ENCODE measurements at regions not wholly inside any gene's neighbourhood (a gene's known extent, or its start where the extent isn't known, plus 50 kb on each side); places are given as distances from the start of the nearest gene placed in this dataset.
A peak's percentile ranks its signal among the peaks of the same experiment; 100 is the strongest.
"Not testable (repeated sequence)": the region's sequence is repeated elsewhere in the genome, so short reads cannot be mapped to it uniquely, and the experiment has no call there.

DNA sequence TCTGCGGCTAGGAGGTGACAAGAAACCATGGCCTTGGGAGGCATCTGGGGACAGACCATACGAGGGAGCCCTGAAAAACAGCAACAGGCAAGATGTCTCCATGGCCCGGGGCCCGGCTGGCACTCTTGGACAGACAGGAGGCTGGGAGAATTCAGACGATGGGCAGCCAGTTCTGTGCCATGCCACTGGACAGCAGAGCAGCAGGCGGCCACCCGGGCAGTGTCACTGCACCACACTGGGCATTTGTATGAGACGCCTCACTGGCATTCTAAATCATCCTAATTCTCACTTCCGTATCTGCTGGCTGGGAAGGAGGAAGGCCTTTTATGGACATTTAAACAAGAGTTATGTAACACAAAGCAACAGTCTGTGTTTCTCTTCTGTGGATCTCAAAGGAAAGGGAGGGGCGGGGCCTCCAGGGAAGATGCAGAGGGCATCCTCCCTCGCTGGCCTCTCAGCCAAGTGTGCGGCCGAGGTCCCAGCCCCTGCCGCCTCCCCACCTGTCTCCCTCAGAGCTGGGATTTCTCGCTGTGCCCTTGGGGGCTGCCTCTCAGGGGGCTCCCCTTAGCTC, 350.3 kb downstream of the SHANK2 start:
- no peak for DNase-seq (ENCODE audit: low read depth)
- TF ChIP-seq CTCF (IDR thresholded peaks at IDR 0.05; ENCODE audit: insufficient read depth, low read depth, low read length, missing control alignments): no peak
- no peak overlapping the region for H3K4me3 ChIP-seq (ENCODE audit: low read length)

DNA sequence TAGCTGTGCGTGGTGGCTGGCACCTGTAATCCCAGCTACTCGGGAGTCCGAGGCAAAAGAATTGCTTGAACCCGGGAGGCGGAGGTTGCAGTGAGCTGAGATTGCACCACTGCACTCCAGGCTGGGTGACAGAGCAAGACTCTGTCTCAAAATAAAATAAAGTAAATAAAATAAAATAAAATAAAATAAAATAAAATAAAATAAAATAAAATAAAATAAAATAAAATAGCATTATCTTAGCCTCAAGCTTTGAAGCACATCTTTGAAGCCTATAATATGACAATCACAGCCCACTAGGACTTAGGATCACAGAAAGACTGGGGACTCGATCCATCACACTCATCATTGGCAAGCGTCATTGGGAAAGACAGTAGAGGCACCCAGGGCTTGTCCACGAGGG, 349.1 kb downstream of the SHANK2 start:
- not testable (repeated sequence) for DNase-seq (ENCODE audit: low read depth); H3K4me3 ChIP-seq (ENCODE audit: low read length)

GRCh38 chr11:70906101-70906500, 346.3 kb downstream of the SHANK2 start:
- no peak for TF ChIP-seq CTCF (IDR thresholded peaks at IDR 0.05; ENCODE audit: insufficient read depth, low read depth, low read length, missing control alignments)
- no peak overlapping the region for H3K4me3 ChIP-seq (ENCODE audit: low read length)
- DNase-seq (ENCODE audit: low read depth): no peak

DNA sequence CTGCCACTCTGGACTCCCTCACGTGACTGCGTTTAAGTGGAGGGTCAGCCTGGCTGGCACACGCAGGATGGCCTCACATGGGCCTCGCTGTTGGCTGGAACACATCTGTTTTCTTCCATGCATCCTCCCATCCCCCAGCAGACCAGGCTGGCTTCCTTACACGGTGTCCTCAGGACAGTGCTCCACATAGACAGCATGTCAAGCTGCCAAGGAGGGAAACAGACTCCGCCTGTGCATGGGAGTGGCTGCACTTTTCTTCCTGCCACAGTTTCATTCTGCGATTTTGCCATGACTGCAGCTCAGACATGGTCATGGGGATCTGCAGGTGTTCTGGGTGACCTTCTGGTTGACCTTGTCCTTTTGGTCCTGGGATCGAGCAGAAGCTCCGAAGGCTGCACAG, 344.2 kb downstream of the SHANK2 start:
- TF ChIP-seq CTCF (IDR thresholded peaks at IDR 0.05; ENCODE audit: insufficient read depth, low read depth, low read length, missing control alignments): no peak
- H3K4me3 ChIP-seq (ENCODE audit: low read length): no peak overlapping the region
- no peak for DNase-seq (ENCODE audit: low read depth)

DNA sequence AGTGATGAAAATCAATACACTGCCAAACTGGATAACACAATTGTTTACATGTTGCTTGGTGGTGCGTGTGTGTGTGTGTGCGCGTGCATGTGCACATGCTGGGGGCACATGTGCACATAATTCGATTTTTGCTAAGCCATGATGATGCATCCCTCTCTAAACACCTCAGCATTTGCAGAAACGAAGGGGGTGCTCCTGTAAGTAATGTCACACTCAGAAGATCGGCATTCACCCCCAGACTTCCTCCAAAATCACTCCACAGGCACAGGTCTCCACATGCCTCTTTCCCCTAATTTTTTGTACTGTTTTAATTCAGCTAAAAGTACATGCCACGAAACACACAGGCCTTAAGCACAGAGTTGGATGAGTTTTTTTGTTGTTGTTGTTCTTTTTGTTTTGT, 341.5 kb downstream of the SHANK2 start:
- no peak for TF ChIP-seq CTCF (IDR thresholded peaks at IDR 0.05; ENCODE audit: insufficient read depth, low read depth, low read length, missing control alignments)
- peak; percentile 55 for DNase-seq (ENCODE audit: low read depth)
- no peak overlapping the region for H3K4me3 ChIP-seq (ENCODE audit: low read length)

DNA sequence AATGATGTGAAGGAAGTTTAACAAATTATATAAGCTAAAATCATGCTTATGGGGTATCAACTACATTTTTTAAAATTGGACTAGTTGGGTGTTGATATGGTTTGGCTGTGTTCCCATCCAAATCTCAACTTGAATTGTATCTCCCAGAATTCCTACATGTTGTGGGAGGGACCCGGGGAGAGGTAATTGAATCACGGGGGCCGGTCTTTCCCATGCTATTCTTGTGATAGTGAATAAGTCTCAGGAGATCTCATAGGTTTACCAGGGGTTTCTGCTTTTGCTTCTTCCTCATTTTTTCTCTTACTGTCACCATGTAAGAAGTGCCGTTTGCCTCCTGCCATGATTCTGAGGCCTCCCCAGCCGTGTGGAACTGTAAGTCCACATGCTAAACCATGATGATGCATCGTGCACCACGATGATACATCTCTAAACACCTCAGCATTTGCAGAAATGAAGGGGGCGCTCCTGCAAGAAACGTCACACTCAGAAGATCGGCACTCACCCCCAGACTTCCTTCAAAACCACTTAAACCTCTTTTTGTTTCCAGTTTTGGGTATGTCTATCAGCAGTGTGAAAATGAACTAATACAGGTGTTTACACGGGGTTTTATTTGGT, 340.0 kb downstream of the SHANK2 start:
- no peak for TF ChIP-seq CTCF (IDR thresholded peaks at IDR 0.05; ENCODE audit: insufficient read depth, low read depth, low read length, missing control alignments)
- peak; percentile 41 for DNase-seq (ENCODE audit: low read depth)

GRCh38 chr11:70913715-70914231, 338.6 kb downstream of the SHANK2 start:
- no peak overlapping the region for H3K4me3 ChIP-seq (ENCODE audit: low read length)
- no peak for DNase-seq (ENCODE audit: low read depth)
- TF ChIP-seq CTCF (IDR thresholded peaks at IDR 0.05; ENCODE audit: insufficient read depth, low read depth, low read length, missing control alignments): no peak

More for the DNA sequence above, 340.0 kb downstream of the SHANK2 start:
- H3K4me3 ChIP-seq (ENCODE audit: low read length): no peak overlapping the region

All from epithelial cell of esophagus (primary cell).